Caco-2 (cell line): ENCODE measurements at regions not wholly inside any gene's neighbourhood (a gene's known extent, or its start where the extent isn't known, plus 50 kb on each side); places are given as distances from the start of the nearest gene placed in this dataset.

ENCODE experiments used
- BruUV-seq: library from RNA; stranded (reverse); fragments of 400-500 nt; replicated peaks from 2 replicates; lab custom pipeline; 2021; lab: Mats Ljungman, UMichigan
- CTCF ChIA-PET: fragments of 300-600 bp; sonication (Branson Sonifier 250); formaldehyde crosslinking; loops from one replicate; lab custom pipeline; 2022; ENCODE audit warnings: antibody characterized with exemption; lab: Charles Lee
- POLR2A ChIA-PET: fragments of 300-600 bp; sonication (Branson Sonifier 250); formaldehyde crosslinking; loops from one replicate; lab custom pipeline; 2022; ENCODE audit warnings: antibody characterized with exemption; lab: Charles Lee
- DNase-seq, 2 experiments: peaks; one replicate each; pipeline versions ENCODE4 v3.0.0 to v3.0.0-alpha.2; 2020 to 2022
- H3K27me3 ChIP-seq: replicated peaks from 2 replicates; pipeline ENCODE4 v1.6.0; 2011; ENCODE audit warnings: low read length; ENCODE audit not compliant: control insufficient read depth, insufficient read depth
- H3K36me3 ChIP-seq: 2 replicates; pipeline ENCODE4 v1.5.1; 2011; ENCODE audit warnings: low read length; ENCODE audit not compliant: control insufficient read depth, insufficient read depth
- H3K4me1 ChIP-seq: fragments of 250-450 bp; sonication (Bioruptor Pico); 2 replicates; pipeline ENCODE4 v1.5.1; 2020; ENCODE audit warnings: mild to moderate bottlenecking
- H3K4me3 ChIP-seq: 2 replicates; pipeline ENCODE4 v1.5.1; 2011; ENCODE audit warnings: low read depth, mild to moderate bottlenecking, control low read depth, low read length
- H3K9me3 ChIP-seq: fragments of 250-450 bp; sonication (Bioruptor Pico); 2 replicates; pipeline ENCODE4 v1.5.1; 2020; ENCODE audit warnings: mild to moderate bottlenecking, moderate library complexity
- H3K27ac Mint-ChIP-seq: one replicate; pipeline ENCODE4 v1.8.0; 2022; ENCODE audit warnings: mixed read lengths; ENCODE audit not compliant: unreplicated experiment
- H3K27me3 Mint-ChIP-seq: one replicate; pipeline ENCODE4 v1.8.0; 2022; ENCODE audit warnings: mixed read lengths; ENCODE audit not compliant: insufficient read depth, unreplicated experiment
- H3K36me3 Mint-ChIP-seq: one replicate; pipeline ENCODE4 v1.8.0; 2022; ENCODE audit warnings: mild to moderate bottlenecking, mixed read lengths; ENCODE audit not compliant: insufficient read depth, unreplicated experiment
- H3K4me1 Mint-ChIP-seq: one replicate; pipeline ENCODE4 v1.8.0; 2022; ENCODE audit warnings: low read depth, mixed read lengths; ENCODE audit not compliant: unreplicated experiment
- H3K4me3 Mint-ChIP-seq: one replicate; pipeline ENCODE4 v1.8.0; 2022; ENCODE audit warnings: mild to moderate bottlenecking, moderate library complexity, mixed read lengths; ENCODE audit not compliant: unreplicated experiment
- H3K9me3 Mint-ChIP-seq: one replicate; pipeline ENCODE4 v1.8.0; 2022; ENCODE audit warnings: mixed read lengths; ENCODE audit not compliant: unreplicated experiment
- CTCF ChIP-seq, 2 experiments: fragments of 200-600 bp in 1 of 2; IDR thresholded peaks; 1 replicate in 1 of 2; 2 replicates in 1 of 2; pipeline versions ENCODE4 v1.5.1 to v1.8.0; 2011 to 2022; ENCODE audit warnings: antibody characterized with exemption in 1 of 2, control low read depth in 1 of 2, inconsistent platforms in 1 of 2, low read depth in 1 of 2, low read length in 1 of 2, mild to moderate bottlenecking in 1 of 2, moderate library complexity in 1 of 2; ENCODE audit not compliant: insufficient read depth in 1 of 2, severe bottlenecking in 1 of 2, unreplicated experiment in 1 of 2
- intact Hi-C: fragments of 100-400 bp; cut with micrococcal nuclease; formaldehyde crosslinking; loops from one replicate; pipeline ENCODE4 v1.10.0; 2022; ENCODE audit not compliant: unreplicated experiment

- Histone ChIP-seq H3K9me3 (no peaks in the 10 kb centered on the region), H3K27me3 (no peaks in the 10 kb centered on the region), H3K36me3 (no peaks in the 10 kb centered on the region), H3K4me3 (no peak overlapping the region), H3K4me1 (no peaks in the 10 kb centered on the region)
- no peak overlapping the region for H3K27ac Mint-ChIP-seq
- peaks cover 21% of the 10 kb centered on the region for H3K9me3 Mint-ChIP-seq
- TF ChIP-seq CTCF (IDR thresholded peaks at IDR 0.05; ENCODE audit: insufficient read depth in 1 of 2, low read depth in 1 of 2, low read length in 1 of 2, severe bottlenecking in 1 of 2, unreplicated experiment in 1 of 2): no peak
- peaks cover 7% of the 10 kb centered on the region for H3K4me1 Mint-ChIP-seq
- no peak overlapping the region for H3K4me3 Mint-ChIP-seq
- DNase-seq: no peak
- no peaks in the 10 kb centered on the region for H3K27me3 Mint-ChIP-seq
- POLR2A ChIA-PET: no interaction called here
- no peaks in the 10 kb centered on the region for H3K36me3 Mint-ChIP-seq
- CTCF ChIA-PET: no interaction called here
- no TSS peak for BruUV-seq
- intact Hi-C loops: no loop called here
These were observed 277.3 kb upstream of the SLC7A11 start for GRCh38 chr4:138519436-138519835.

- Histone ChIP-seq H3K4me3 (no peak overlapping the region), H3K36me3 (no peaks in the 10 kb centered on the region), H3K9me3 (no peaks in the 10 kb centered on the region), H3K4me1 (peaks cover 1% of the 10 kb centered on the region), H3K27me3 (no peaks in the 10 kb centered on the region)
- POLR2A ChIA-PET: no interaction called here
- H3K9me3 Mint-ChIP-seq: peaks cover 5% of the 10 kb centered on the region
- peaks cover 23% of the 10 kb centered on the region for H3K4me1 Mint-ChIP-seq
- H3K36me3 Mint-ChIP-seq: no peaks in the 10 kb centered on the region
- no peak overlapping the region for H3K27ac Mint-ChIP-seq
- no peak for DNase-seq
- CTCF ChIA-PET: no interaction called here
- no peak overlapping the region for H3K4me3 Mint-ChIP-seq
- intact Hi-C loops: no loop called here
- BruUV-seq: no TSS peak
- no peaks in the 10 kb centered on the region for H3K27me3 Mint-ChIP-seq
- no peak for TF ChIP-seq CTCF (IDR thresholded peaks at IDR 0.05; ENCODE audit: insufficient read depth in 1 of 2, low read depth in 1 of 2, low read length in 1 of 2, severe bottlenecking in 1 of 2, unreplicated experiment in 1 of 2)
These were observed 271.4 kb upstream of the SLC7A11 start for GRCh38 chr4:138513535-138513934.

GRCh38 chr4:138512756-138513155 is 270.6 kb upstream of the SLC7A11 start:
- Histone ChIP-seq H3K36me3 (no peaks in the 10 kb centered on the region), H3K27me3 (no peaks in the 10 kb centered on the region), H3K4me3 (no peak overlapping the region), H3K4me1 (peaks cover 9% of the 10 kb centered on the region), H3K9me3 (no peaks in the 10 kb centered on the region)
- Mint-ChIP-seq H3K4me3 (no peak overlapping the region), H3K9me3 (peaks cover 10% of the 10 kb centered on the region), H3K27me3 (no peaks in the 10 kb centered on the region), H3K36me3 (no peaks in the 10 kb centered on the region), H3K4me1 (peaks cover 31% of the 10 kb centered on the region), H3K27ac (no peak overlapping the region)
- TF ChIP-seq CTCF (IDR thresholded peaks at IDR 0.05; ENCODE audit: insufficient read depth in 1 of 2, low read depth in 1 of 2, low read length in 1 of 2, severe bottlenecking in 1 of 2, unreplicated experiment in 1 of 2): no peak
- ChIA-PET POLR2A (no interaction called here), CTCF (no interaction called here)
- intact Hi-C loops: no loop called here
- no TSS peak for BruUV-seq
- no peak for DNase-seq
